22Rv1 (cell line): ENCODE measurements at regions not wholly inside any gene's neighbourhood (a gene's known extent, or its start where the extent isn't known, plus 50 kb on each side); places are given as distances from the start of the nearest gene placed in this dataset.

Source experiments
- CTCF ChIP-seq: fragments of 450-650 bp; IDR thresholded peaks from 2 replicates; pipeline ENCODE4 v1.5.1; 2017; ENCODE audit warnings: mild to moderate bottlenecking
- ZFX ChIP-seq: fragments of 450-650 bp; IDR thresholded peaks from 2 replicates; pipeline ENCODE4 v1.6.1; 2017; ENCODE audit warnings: antibody characterized with exemption, borderline replicate concordance

- no peak for TF ChIP-seq CTCF
- TF ChIP-seq ZFX = no peak
Measured at GRCh38 chr5:33188089-33188488, 252.7 kb upstream of the TARS1 start.
